BJ (cell line): ENCODE measurements at regions not wholly inside any gene's neighbourhood (a gene's known extent, or its start where the extent isn't known, plus 50 kb on each side); places are given as distances from the start of the nearest gene placed in this dataset.

Experiments
- CTCF ChIA-PET: fragments of 350-600 bp; formaldehyde crosslinking; extraction: SDS; loops from one replicate; lab custom pipeline; 2021; ENCODE audit warnings: antibody characterized with exemption, inconsistent platforms; lab: Yijun Ruan, JAX
- POLR2A ChIA-PET: fragments of 300-600 bp; sonication (Branson Sonifier 250); formaldehyde crosslinking; extraction: SDS; loops from one replicate; lab custom pipeline; 2021; ENCODE audit warnings: antibody characterized with exemption; lab: Charles Lee
- DNase-seq: peaks from one replicate; pipeline ENCODE4 v3.0.0-alpha.2; 2011; ENCODE audit warnings: low read depth
- H3K27me3 ChIP-seq: 2 replicates; pipeline ENCODE4 v1.6.0; 2011; ENCODE audit warnings: low read length; ENCODE audit not compliant: control insufficient read depth, insufficient read depth
- H3K36me3 ChIP-seq: 2 replicates; pipeline ENCODE4 v1.5.1; 2011; ENCODE audit warnings: low read length; ENCODE audit not compliant: control insufficient read depth, insufficient read depth
- H3K4me3 ChIP-seq: 2 replicates; pipeline ENCODE4 v1.5.1; 2011; ENCODE audit warnings: low read depth, mild to moderate bottlenecking, control low read depth, low read length
- CTCF ChIP-seq: IDR thresholded peaks from 2 replicates; pipeline ENCODE4 v1.5.1; 2011; ENCODE audit warnings: low read depth, mild to moderate bottlenecking, control low read depth, inconsistent platforms, low read length, moderate library complexity; ENCODE audit not compliant: insufficient read depth

GRCh38 chr7:84617265-84618030 is 422.9 kb upstream of the SEMA3A start:
- Histone ChIP-seq H3K36me3 (no peaks in the 10 kb centered on the region), H3K4me3 (no peak overlapping the region), H3K27me3 (no peaks in the 10 kb centered on the region)
- CTCF ChIA-PET = interaction anchor here (1.2 kb wide), 1 partner anchor 20 kb away, joined by 3 read pairs; no protein-coding TSS in a partner anchor
- TF ChIP-seq CTCF = no peak
- DNase-seq = no peak
- POLR2A ChIA-PET = no interaction called here

GRCh38 chr7:84614821-84615501 is 420.4 kb upstream of the SEMA3A start:
- Histone ChIP-seq H3K4me3 (no peak overlapping the region), H3K36me3 (no peaks in the 10 kb centered on the region), H3K27me3 (no peaks in the 10 kb centered on the region)
- DNase-seq = no peak
- POLR2A ChIA-PET = no interaction called here
- CTCF ChIA-PET = no interaction called here
- no peak for TF ChIP-seq CTCF

- no peak for TF ChIP-seq CTCF
- Histone ChIP-seq H3K27me3 (no peaks in the 10 kb centered on the region), H3K36me3 (no peaks in the 10 kb centered on the region), H3K4me3 (no peak overlapping the region)
- ChIA-PET POLR2A (interaction anchor here (0.6 kb wide), 1 partner anchor 317 kb away, joined by 3 read pairs; no protein-coding TSS in a partner anchor), CTCF (no interaction called here)
- no peak for DNase-seq
Observed at GRCh38 chr7:84612981-84613681, 418.5 kb upstream of the SEMA3A start.

- CTCF ChIA-PET = no interaction called here
- H3K4me3 ChIP-seq = no peak overlapping the region
- no peak for TF ChIP-seq CTCF
Observed at GRCh38 chr7:84611391-84611790, 416.8 kb upstream of the SEMA3A start.

GRCh38 chr7:84610390-84610789 is 415.8 kb upstream of the SEMA3A start:
- no peak for TF ChIP-seq CTCF
- no peak for DNase-seq
- CTCF ChIA-PET = interaction anchor here (1.0 kb wide), 1 partner anchor 9 kb away, joined by 4 read pairs; no protein-coding TSS in a partner anchor
- POLR2A ChIA-PET = interaction anchor here (0.6 kb wide), 1 partner anchor 337 kb away, joined by 3 read pairs; no protein-coding TSS in a partner anchor
- Histone ChIP-seq H3K4me3 (no peak overlapping the region), H3K27me3 (no peaks in the 10 kb centered on the region), H3K36me3 (no peaks in the 10 kb centered on the region)

More at GRCh38 chr7:84611391-84611790, 416.8 kb upstream of the SEMA3A start:
- Histone ChIP-seq H3K36me3 (no peaks in the 10 kb centered on the region), H3K27me3 (no peaks in the 10 kb centered on the region)
- DNase-seq = no peak
- POLR2A ChIA-PET = interaction anchor here (0.5 kb wide), 1 partner anchor 18 kb away, joined by 3 read pairs; no protein-coding TSS in a partner anchor
